WI38 (cell line): ENCODE measurements at regions not wholly inside any gene's neighbourhood (a gene's known extent, or its start where the extent isn't known, plus 50 kb on each side); places are given as distances from the start of the nearest gene placed in this dataset.

Experiments
- H3K4me3 ChIP-seq: 2 replicates; pipeline ENCODE4 v1.5.1; 2011; ENCODE audit warnings: low read depth, mild to moderate bottlenecking, control low read depth, low read length
- TF ChIP-seq, protein P1 (sequence below): IDR thresholded peaks from 2 replicates; pipeline ENCODE4 v1.5.1; 2012; ENCODE audit warnings: low read depth, mild to moderate bottlenecking, control low read depth, low read length

DNA sequence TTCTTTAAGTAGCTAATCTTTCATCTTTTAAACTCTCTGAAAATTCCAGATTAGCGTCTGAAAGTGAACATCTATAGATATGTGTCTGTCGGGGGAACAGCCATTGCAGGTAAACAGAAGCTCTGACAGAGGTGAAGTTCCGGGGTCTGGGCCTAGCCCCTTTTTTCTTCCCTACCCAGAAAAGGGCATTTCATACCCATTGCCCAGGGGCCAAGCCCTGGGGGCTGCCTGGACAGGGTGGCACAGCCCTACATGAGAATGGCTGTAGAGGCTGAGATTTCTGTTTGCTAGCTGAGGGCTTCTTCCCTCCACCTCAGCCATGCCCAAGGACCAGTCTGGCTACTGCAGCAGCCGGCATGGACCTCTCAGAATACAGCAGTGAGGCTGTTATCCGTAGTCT lies 327.0 kb upstream of the PLET1 start:
- TF ChIP-seq, protein P1, sequence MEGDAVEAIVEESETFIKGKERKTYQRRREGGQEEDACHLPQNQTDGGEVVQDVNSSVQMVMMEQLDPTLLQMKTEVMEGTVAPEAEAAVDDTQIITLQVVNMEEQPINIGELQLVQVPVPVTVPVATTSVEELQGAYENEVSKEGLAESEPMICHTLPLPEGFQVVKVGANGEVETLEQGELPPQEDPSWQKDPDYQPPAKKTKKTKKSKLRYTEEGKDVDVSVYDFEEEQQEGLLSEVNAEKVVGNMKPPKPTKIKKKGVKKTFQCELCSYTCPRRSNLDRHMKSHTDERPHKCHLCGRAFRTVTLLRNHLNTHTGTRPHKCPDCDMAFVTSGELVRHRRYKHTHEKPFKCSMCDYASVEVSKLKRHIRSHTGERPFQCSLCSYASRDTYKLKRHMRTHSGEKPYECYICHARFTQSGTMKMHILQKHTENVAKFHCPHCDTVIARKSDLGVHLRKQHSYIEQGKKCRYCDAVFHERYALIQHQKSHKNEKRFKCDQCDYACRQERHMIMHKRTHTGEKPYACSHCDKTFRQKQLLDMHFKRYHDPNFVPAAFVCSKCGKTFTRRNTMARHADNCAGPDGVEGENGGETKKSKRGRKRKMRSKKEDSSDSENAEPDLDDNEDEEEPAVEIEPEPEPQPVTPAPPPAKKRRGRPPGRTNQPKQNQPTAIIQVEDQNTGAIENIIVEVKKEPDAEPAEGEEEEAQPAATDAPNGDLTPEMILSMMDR = no peak
- no peak overlapping the region for H3K4me3 ChIP-seq

DNA sequence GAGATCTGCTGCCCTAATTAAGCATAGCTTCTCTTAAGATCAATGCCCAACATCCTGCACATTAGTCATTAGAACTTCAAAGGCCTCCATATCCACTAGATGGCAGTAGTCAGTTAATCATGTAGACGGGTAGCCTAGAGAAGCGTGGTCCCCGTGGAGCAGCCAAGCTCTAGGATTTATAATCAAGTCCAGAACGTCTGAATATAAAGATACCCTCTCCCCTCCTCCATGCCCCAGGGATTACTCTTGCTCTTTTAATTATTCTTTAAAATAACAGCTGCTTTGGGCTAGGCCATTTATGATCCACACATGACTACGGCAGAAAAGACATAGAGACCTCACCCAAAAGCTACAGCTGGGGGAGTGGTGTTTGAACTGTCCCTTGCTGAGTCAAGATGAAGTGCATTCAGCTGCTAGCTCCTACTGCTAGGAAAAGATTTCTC lies 327.6 kb upstream of the PLET1 start:
- no peak overlapping the region for H3K4me3 ChIP-seq
- TF ChIP-seq, protein P1 = peak; percentile 52

DNA sequence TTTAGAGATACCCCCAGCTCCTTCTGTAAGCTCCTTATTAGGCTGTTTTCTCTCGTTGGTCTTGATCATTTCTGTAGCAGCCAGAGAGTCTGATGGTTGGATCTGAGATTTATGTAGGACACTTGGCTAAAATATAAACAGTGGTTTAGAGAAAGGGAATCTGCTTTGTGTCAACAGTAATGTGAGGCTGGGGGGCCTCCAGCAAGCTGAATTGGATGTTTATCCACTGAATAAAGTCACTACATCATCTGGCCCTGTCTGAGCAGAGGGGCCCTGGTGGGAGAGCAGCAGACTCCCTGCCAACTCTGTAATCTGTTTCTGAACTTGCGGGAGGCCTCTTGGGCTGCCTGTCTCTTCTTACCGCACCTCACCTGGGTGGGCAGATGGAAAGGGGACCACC lies 328.5 kb upstream of the PLET1 start:
- TF ChIP-seq, protein P1 = no peak
- H3K4me3 ChIP-seq = no peak overlapping the region

DNA sequence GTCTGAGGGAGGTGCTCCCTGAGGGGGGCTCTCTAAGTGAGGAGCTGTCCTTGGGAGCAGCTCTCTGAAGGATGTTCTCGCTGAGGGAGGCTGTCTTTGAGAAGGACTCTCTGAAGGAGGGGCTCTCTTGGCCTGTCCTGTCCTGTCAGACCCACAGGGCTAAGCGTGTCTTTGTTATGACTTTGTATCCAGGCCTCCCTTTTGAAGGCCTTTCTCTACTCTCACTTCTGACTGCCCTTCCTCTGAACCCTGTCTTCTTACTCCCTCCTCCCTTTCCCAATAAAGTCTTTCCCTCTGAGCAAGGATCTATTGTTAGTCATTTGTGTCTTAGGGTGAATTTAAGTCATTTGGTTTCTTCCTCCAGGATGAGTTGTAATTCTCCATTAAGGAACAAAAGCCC lies 330.1 kb upstream of the PLET1 start:
- no peak overlapping the region for H3K4me3 ChIP-seq
- TF ChIP-seq, protein P1 = no peak

DNA sequence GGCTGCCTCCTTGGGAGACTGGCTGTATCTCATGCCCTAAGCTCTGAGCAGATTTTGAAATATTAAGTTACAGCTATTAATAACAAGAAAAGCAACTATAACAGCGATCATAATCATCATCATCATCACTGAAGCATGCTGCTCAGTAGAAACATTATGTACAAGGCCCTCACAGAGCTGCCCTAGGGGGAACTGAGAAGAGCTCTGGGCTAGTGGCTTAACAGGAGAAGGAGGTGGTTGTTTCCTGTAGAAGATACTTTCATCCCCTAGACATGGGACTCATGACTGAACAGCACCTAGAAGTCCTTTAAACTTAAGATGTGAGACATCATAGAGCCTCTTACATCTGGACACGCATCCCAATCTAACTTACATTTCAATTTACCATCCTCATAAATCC lies 332.8 kb upstream of the PLET1 start:
- no peak overlapping the region for H3K4me3 ChIP-seq
- TF ChIP-seq, protein P1 = no peak

DNA sequence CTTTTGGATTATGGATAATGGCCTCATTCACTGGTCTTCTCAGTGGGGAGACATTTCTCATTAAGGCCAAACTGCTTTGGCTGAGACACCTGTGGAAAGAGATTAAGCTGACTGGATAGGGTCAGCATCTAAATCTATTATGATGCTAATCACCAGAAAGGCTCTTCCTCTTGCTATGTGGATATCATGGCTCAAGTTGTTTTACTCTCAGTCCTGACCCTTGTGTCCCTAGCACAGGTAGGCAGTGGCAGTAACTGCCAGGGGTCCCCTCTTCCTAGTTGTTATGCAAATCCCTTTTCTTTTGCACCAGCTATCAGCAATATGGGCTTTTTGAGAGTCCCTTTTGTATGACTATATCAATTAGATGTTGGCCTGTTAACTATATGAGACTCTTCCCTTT lies 335.7 kb upstream of the PLET1 start:
- H3K4me3 ChIP-seq = no peak overlapping the region
- TF ChIP-seq, protein P1 = no peak

DNA sequence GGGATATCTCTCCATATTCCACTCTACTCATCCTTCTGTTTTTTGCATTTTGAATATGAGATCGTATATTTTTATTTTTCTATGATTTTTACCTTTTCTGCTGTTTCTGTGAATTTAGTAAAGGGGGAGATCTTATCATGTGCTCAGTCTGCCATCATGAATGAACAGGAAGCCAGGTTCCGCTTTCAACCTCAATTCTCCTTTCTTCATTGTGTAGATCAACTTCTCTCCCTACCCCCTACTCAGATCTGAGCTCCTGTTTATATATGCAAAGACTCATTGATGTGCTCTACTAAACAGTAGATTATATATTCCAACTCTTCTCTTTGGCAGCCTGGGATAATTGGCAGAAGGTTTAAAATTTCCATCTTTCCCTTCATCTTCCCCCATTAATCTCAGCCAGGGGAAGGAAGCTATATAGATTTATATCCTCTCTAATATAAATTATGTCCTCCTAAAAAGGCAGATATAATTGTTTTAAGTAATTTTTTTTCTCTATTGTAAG lies 336.7 kb upstream of the PLET1 start:
- TF ChIP-seq, protein P1 = no peak
- no peak overlapping the region for H3K4me3 ChIP-seq
